Bronchial epithelial cell (primary cell): ENCODE measurements at regions not wholly inside any gene's neighbourhood (a gene's known extent, or its start where the extent isn't known, plus 50 kb on each side); places are given as distances from the start of the nearest gene placed in this dataset.
"Not testable (repeated sequence)": the region's sequence is repeated elsewhere in the genome, so short reads cannot be mapped to it uniquely, and the experiment has no call there.

Experiments used
- DNase-seq: peaks from one replicate; pipeline ENCODE4 v3.0.0-alpha.2; 2010; ENCODE audit warnings: low read depth
- FAIRE-seq: peaks from 2 replicates; lab custom pipeline; 2011; peaks lifted over from hg19 to GRCh38; lab: Jason Lieb, UNC
- H3K27me3 ChIP-seq: 2 replicates; pipeline ENCODE4 v1.5.1; 2011; ENCODE audit warnings: low read length; ENCODE audit not compliant: control insufficient read depth, insufficient read depth
- H3K36me3 ChIP-seq: 2 replicates; pipeline ENCODE4 v1.5.1; 2011; ENCODE audit warnings: low read length; ENCODE audit not compliant: control insufficient read depth, insufficient read depth
- H3K4me3 ChIP-seq: 2 replicates; pipeline ENCODE4 v1.5.1; 2011; ENCODE audit warnings: mild to moderate bottlenecking, low read depth, low read length, control low read depth

- not testable (repeated sequence) for DNase-seq, H3K4me3 ChIP-seq, H3K36me3 ChIP-seq, H3K27me3 ChIP-seq, FAIRE-seq
These were observed 141.0 kb downstream of the GOLGA6L22 start for GRCh38 chr15:22599526-22600320.

- not testable (repeated sequence) for FAIRE-seq, H3K36me3 ChIP-seq, H3K27me3 ChIP-seq, H3K4me3 ChIP-seq, DNase-seq
These were observed 158.3 kb downstream of the GOLGA6L22 start for GRCh38 chr15:22616976-22617375.

- H3K27me3 ChIP-seq, H3K36me3 ChIP-seq, DNase-seq, FAIRE-seq, H3K4me3 ChIP-seq: not testable (repeated sequence)
These were observed 154.7 kb upstream of the NIPA1 start for GRCh38 chr15:22631789-22632188.

GRCh38 chr15:22639983-22640382 is 146.5 kb upstream of the NIPA1 start:
- H3K4me3 ChIP-seq, DNase-seq, H3K27me3 ChIP-seq, H3K36me3 ChIP-seq, FAIRE-seq: not testable (repeated sequence)

- FAIRE-seq, H3K36me3 ChIP-seq, DNase-seq, H3K4me3 ChIP-seq, H3K27me3 ChIP-seq: not testable (repeated sequence)
These were observed 137.0 kb upstream of the NIPA1 start for GRCh38 chr15:22649458-22649857.

- H3K27me3 ChIP-seq, FAIRE-seq, H3K36me3 ChIP-seq: not testable (repeated sequence)
These were observed 135.3 kb upstream of the NIPA1 start for GRCh38 chr15:22651179-22651578.

GRCh38 chr15:22664294-22665058 is 122.0 kb upstream of the NIPA1 start:
- peak; percentile 1 for DNase-seq
- peak overlapping the region; percentile 41 for H3K4me3 ChIP-seq
- H3K36me3 ChIP-seq, FAIRE-seq, H3K27me3 ChIP-seq: not testable (repeated sequence)

More at GRCh38 chr15:22651179-22651578, 135.3 kb upstream of the NIPA1 start:
- not testable (repeated sequence) for H3K4me3 ChIP-seq, DNase-seq

- H3K36me3 ChIP-seq, FAIRE-seq, H3K27me3 ChIP-seq: not testable (repeated sequence)
- peak overlapping the region; percentile 41 for H3K4me3 ChIP-seq
- peak; percentile 40 for DNase-seq
These were observed 121.3 kb upstream of the NIPA1 start for GRCh38 chr15:22665059-22665702.

- H3K27me3 ChIP-seq, FAIRE-seq, DNase-seq, H3K36me3 ChIP-seq: not testable (repeated sequence)
- H3K4me3 ChIP-seq: peak overlapping the region; percentile 41
These were observed 120.7 kb upstream of the NIPA1 start for GRCh38 chr15:22665711-22666110.

GRCh38 chr15:22684786-22685185 is 101.7 kb upstream of the NIPA1 start:
- DNase-seq: peak; percentile 21
- FAIRE-seq, H3K27me3 ChIP-seq, H3K4me3 ChIP-seq, H3K36me3 ChIP-seq: not testable (repeated sequence)

- not testable (repeated sequence) for H3K4me3 ChIP-seq, H3K27me3 ChIP-seq, DNase-seq, FAIRE-seq, H3K36me3 ChIP-seq
These were observed 86.6 kb upstream of the NIPA1 start for GRCh38 chr15:22699881-22700280.

GRCh38 chr15:22710831-22711341 is 75.6 kb upstream of the NIPA1 start:
- DNase-seq, H3K36me3 ChIP-seq, H3K27me3 ChIP-seq, FAIRE-seq, H3K4me3 ChIP-seq: not testable (repeated sequence)

- not testable (repeated sequence) for FAIRE-seq, DNase-seq, H3K36me3 ChIP-seq, H3K27me3 ChIP-seq, H3K4me3 ChIP-seq
These were observed 72.5 kb upstream of the NIPA1 start for GRCh38 chr15:22713933-22714332.
